Left ventricle myocardium inferior (tissue), 1 donor: ENCODE measurements at regions not wholly inside any gene's neighbourhood (a gene's known extent, or its start where the extent isn't known, plus 50 kb on each side); places are given as distances from the start of the nearest gene placed in this dataset.

Source experiments
- DNase-seq: peaks from one replicate; pipeline ENCODE4 v3.0.0-alpha.2; 2020
- H3K27ac ChIP-seq: fragments of 200-600 bp; replicated peaks from 2 replicates; pipeline ENCODE4 v1.8.0; 2021
- H3K27me3 ChIP-seq: fragments of 200-600 bp; 2 replicates; pipeline ENCODE4 v1.8.0; 2021; ENCODE audit warnings: low read depth
- H3K36me3 ChIP-seq: fragments of 200-600 bp; 2 replicates; pipeline ENCODE4 v1.8.0; 2021
- H3K4me1 ChIP-seq: fragments of 200-600 bp; 2 replicates; pipeline ENCODE4 v1.8.0; 2021
- H3K4me3 ChIP-seq: fragments of 200-600 bp; 2 replicates; pipeline ENCODE4 v1.8.0; 2021; ENCODE audit warnings: mild to moderate bottlenecking, moderate library complexity
- H3K9me3 ChIP-seq: fragments of 200-600 bp; replicated peaks from 2 replicates; pipeline ENCODE4 v1.8.0; 2021
- CTCF ChIP-seq: fragments of 200-600 bp; IDR thresholded peaks from 2 replicates; pipeline ENCODE4 v1.8.0; 2021; ENCODE audit warnings: antibody characterized with exemption, mild to moderate bottlenecking, borderline replicate concordance
- intact Hi-C: fragments of 100-400 bp; cut with micrococcal nuclease; formaldehyde crosslinking; loops from one replicate; pipeline ENCODE4 v1.11.0; 2022
- donor health status: DM: no; HTN: yes; CAD: no; lungs with severe emphysema.

DNA sequence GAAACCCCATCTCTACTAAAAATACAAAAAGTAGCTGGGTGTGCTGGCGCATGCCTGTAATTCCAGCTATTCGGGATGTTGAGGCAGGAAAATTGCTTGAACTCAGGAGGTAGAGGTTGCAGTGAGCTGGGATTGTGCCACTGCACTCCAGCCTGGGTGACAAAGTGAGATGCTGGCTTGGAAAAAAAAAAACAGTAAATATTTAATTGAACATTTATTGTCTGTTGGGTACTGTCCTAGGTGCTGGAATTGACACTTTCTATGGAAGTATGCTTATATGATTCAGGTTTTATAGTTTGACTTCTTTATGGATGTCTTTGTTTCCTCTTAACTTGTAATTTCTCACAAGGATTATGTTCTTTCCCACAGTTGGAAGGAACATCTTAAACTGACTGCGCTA is 633.1 kb upstream of the SETBP1 start:
- H3K27me3 ChIP-seq = no peaks in the 10 kb centered on the region
- H3K4me1 ChIP-seq = no peaks in the 10 kb centered on the region
- H3K27ac ChIP-seq = no peak overlapping the region
- intact Hi-C loops = no loop called here
- DNase-seq = no peak
- no peaks in the 10 kb centered on the region for H3K9me3 ChIP-seq
- H3K36me3 ChIP-seq = no peaks in the 10 kb centered on the region
- no peak for TF ChIP-seq CTCF
- no peak overlapping the region for H3K4me3 ChIP-seq

DNA sequence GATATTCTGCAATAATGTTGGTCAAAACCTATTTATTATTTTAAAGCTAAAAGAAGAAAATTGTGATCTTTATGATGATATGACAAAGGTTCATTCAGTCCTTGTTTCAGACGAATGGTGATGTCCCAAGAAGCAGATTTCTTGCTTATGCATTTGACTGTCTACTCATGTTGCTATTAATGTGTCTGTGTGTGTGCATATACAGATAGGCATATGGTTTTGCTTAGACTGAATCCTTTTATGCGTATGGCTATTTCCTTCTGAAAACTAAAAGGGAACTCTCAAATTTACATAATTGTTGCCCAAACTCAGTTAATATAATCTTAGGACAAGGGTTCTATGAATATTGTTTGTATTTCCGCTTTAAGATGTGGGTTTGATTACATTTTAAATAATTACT is 632.3 kb upstream of the SETBP1 start:
- DNase-seq = no peak
- no peak for TF ChIP-seq CTCF
- Histone ChIP-seq H3K36me3 (no peaks in the 10 kb centered on the region), H3K27ac (no peak overlapping the region), H3K4me1 (no peaks in the 10 kb centered on the region), H3K4me3 (no peak overlapping the region), H3K9me3 (no peaks in the 10 kb centered on the region), H3K27me3 (no peaks in the 10 kb centered on the region)
- intact Hi-C loops = no loop called here

GRCh38 chr18:44048846-44049245 is 631.8 kb upstream of the SETBP1 start:
- no peak for TF ChIP-seq CTCF
- Histone ChIP-seq H3K4me3 (no peak overlapping the region), H3K9me3 (no peaks in the 10 kb centered on the region), H3K36me3 (no peaks in the 10 kb centered on the region), H3K4me1 (no peaks in the 10 kb centered on the region), H3K27me3 (no peaks in the 10 kb centered on the region), H3K27ac (no peak overlapping the region)
- DNase-seq = no peak
- intact Hi-C loops = no loop called here

GRCh38 chr18:44051026-44051425 is 629.7 kb upstream of the SETBP1 start:
- Histone ChIP-seq H3K27ac (no peak overlapping the region), H3K4me3 (no peak overlapping the region), H3K36me3 (no peaks in the 10 kb centered on the region), H3K9me3 (no peaks in the 10 kb centered on the region), H3K27me3 (no peaks in the 10 kb centered on the region), H3K4me1 (peaks cover 5% of the 10 kb centered on the region)
- no peak for DNase-seq
- TF ChIP-seq CTCF = no peak
- intact Hi-C loops = no loop called here

GRCh38 chr18:44054514-44054913 is 626.2 kb upstream of the SETBP1 start:
- intact Hi-C loops = no loop called here
- Histone ChIP-seq H3K27ac (no peak overlapping the region), H3K27me3 (no peaks in the 10 kb centered on the region), H3K4me1 (peaks cover 5% of the 10 kb centered on the region), H3K4me3 (no peak overlapping the region), H3K9me3 (no peaks in the 10 kb centered on the region), H3K36me3 (no peaks in the 10 kb centered on the region)
- no peak for TF ChIP-seq CTCF
- no peak for DNase-seq

DNA sequence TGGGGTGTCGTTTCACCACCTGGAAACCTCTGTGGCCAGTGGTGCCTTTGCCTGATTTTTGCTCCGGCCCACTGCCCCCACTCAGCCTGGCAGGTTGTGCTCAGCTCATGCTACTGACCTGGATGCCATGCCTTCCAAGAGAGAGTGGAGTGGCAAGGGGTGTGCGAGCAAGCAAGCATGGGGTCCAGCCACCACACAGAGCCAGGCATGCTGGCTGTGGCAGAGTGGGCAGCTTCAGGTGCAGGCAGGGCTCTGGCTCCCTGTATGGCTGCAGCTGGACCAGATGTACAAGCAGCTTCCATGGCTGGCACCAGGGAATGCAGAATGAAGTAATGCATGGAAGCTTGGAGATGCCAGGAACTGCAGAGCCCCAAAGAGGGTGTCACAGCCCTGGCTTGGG is 620.5 kb upstream of the SETBP1 start:
- H3K4me3 ChIP-seq = no peak overlapping the region
- H3K9me3 ChIP-seq = no peaks in the 10 kb centered on the region
- no peaks in the 10 kb centered on the region for H3K36me3 ChIP-seq
- peaks cover 2% of the 10 kb centered on the region for H3K4me1 ChIP-seq
- H3K27me3 ChIP-seq = no peaks in the 10 kb centered on the region
- no peak for TF ChIP-seq CTCF
- DNase-seq = no peak
- no peak overlapping the region for H3K27ac ChIP-seq
- intact Hi-C loops = no loop called here
